PC-3 (cell line): ENCODE measurements at regions not wholly inside any gene's neighbourhood (a gene's known extent, or its start where the extent isn't known, plus 50 kb on each side); places are given as distances from the start of the nearest gene placed in this dataset.

ENCODE experiments used
- EZH2phosphoT487 ChIP-seq: fragments of 300-600 bp; sonication (generic); IDR thresholded peaks from 2 replicates; pipeline ENCODE4 v1.6.1; 2018; ENCODE audit warnings: mild to moderate bottlenecking, antibody characterized with exemption, low read length, borderline replicate concordance
- TF ChIP-seq, protein P1 (sequence below): fragments of 300-600 bp; sonication (generic); conservative IDR thresholded peaks from 2 replicates; pipeline ENCODE4 v1.5.1; 2017; ENCODE audit warnings: antibody characterized with exemption, low read depth, mild to moderate bottlenecking, low read length

DNA sequence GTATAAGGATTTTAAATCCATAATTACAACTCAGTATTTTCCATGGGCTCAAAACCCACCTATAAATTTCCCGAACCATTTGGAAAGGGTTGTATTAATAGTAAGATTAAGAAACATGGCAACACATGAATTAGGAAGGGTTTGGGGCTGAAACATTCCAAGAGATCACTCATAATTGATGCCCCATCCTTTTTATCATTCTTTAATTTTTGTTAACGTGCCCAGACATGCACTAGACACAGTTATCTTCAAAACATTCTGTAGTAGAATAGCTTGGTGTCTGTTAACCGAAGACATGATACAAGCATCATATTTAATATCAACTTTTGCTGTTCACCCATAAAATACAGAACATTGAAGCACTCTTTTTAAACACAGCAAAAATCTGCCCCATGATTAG is 106.8 kb upstream of the FRMD6 start:
- TF ChIP-seq, protein P1, sequence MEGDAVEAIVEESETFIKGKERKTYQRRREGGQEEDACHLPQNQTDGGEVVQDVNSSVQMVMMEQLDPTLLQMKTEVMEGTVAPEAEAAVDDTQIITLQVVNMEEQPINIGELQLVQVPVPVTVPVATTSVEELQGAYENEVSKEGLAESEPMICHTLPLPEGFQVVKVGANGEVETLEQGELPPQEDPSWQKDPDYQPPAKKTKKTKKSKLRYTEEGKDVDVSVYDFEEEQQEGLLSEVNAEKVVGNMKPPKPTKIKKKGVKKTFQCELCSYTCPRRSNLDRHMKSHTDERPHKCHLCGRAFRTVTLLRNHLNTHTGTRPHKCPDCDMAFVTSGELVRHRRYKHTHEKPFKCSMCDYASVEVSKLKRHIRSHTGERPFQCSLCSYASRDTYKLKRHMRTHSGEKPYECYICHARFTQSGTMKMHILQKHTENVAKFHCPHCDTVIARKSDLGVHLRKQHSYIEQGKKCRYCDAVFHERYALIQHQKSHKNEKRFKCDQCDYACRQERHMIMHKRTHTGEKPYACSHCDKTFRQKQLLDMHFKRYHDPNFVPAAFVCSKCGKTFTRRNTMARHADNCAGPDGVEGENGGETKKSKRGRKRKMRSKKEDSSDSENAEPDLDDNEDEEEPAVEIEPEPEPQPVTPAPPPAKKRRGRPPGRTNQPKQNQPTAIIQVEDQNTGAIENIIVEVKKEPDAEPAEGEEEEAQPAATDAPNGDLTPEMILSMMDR, result no peak
- TF ChIP-seq EZH2phosphoT487, result no peak
